Effector CD4-positive, alpha-beta T cell (primary cell): ENCODE measurements at regions not wholly inside any gene's neighbourhood (a gene's known extent, or its start where the extent isn't known, plus 50 kb on each side); places are given as distances from the start of the nearest gene placed in this dataset.

Source experiments
- DNase-seq: peaks from one replicate; pipeline ENCODE4 v3.0.0-alpha.2; 2020

- no peak for DNase-seq
Measured at GRCh38 chr1:88266051-88266450, 418.0 kb upstream of the PKN2 start.

GRCh38 chr1:88272216-88272615, 411.9 kb upstream of the PKN2 start:
- DNase-seq = no peak

- no peak for DNase-seq
Measured at GRCh38 chr1:88274431-88274830, 409.6 kb upstream of the PKN2 start.

- no peak for DNase-seq
Measured at GRCh38 chr1:88275259-88275862, 408.7 kb upstream of the PKN2 start.

GRCh38 chr1:88276163-88276562, 407.9 kb upstream of the PKN2 start:
- no peak for DNase-seq

GRCh38 chr1:88284066-88284465, 400.0 kb upstream of the PKN2 start:
- no peak for DNase-seq

GRCh38 chr1:88284666-88285366, 399.3 kb upstream of the PKN2 start:
- DNase-seq = no peak

- no peak for DNase-seq
Measured at GRCh38 chr1:88286716-88287115, 397.4 kb upstream of the PKN2 start.

- no peak for DNase-seq
Measured at GRCh38 chr1:88288571-88288970, 395.5 kb upstream of the PKN2 start.

- DNase-seq = no peak
Measured at GRCh38 chr1:88289401-88290102, 394.5 kb upstream of the PKN2 start.

- DNase-seq = no peak
Measured at GRCh38 chr1:88291611-88292354, 392.3 kb upstream of the PKN2 start.

- DNase-seq = no peak
Measured at GRCh38 chr1:88293691-88294190, 390.3 kb upstream of the PKN2 start.

- DNase-seq = no peak
Measured at GRCh38 chr1:88296227-88296626, 387.8 kb upstream of the PKN2 start.

GRCh38 chr1:88296642-88297041, 387.4 kb upstream of the PKN2 start:
- no peak for DNase-seq

- no peak for DNase-seq
Measured at GRCh38 chr1:88298506-88298905, 385.6 kb upstream of the PKN2 start.

- no peak for DNase-seq
Measured at GRCh38 chr1:88300752-88301263, 383.3 kb upstream of the PKN2 start.

GRCh38 chr1:88302843-88303486, 381.1 kb upstream of the PKN2 start:
- DNase-seq = no peak

- no peak for DNase-seq
Measured at GRCh38 chr1:88311265-88311664, 372.8 kb upstream of the PKN2 start.

GRCh38 chr1:88311907-88312306, 372.2 kb upstream of the PKN2 start:
- DNase-seq = no peak

GRCh38 chr1:88317396-88317795, 366.7 kb upstream of the PKN2 start:
- no peak for DNase-seq

- no peak for DNase-seq
Measured at GRCh38 chr1:88318740-88319139, 365.3 kb upstream of the PKN2 start.

- no peak for DNase-seq
Measured at GRCh38 chr1:88320291-88320690, 363.8 kb upstream of the PKN2 start.

- no peak for DNase-seq
Measured at GRCh38 chr1:88321706-88322105, 362.4 kb upstream of the PKN2 start.
